NCI-H2196 (cell line): ENCODE measurements at regions not wholly inside any gene's neighbourhood (a gene's known extent, or its start where the extent isn't known, plus 50 kb on each side); places are given as distances from the start of the nearest gene placed in this dataset.

ENCODE experiments used
- DNase-seq: peaks from one replicate; lab custom pipeline; 2025; ENCODE audit not compliant: unreplicated experiment; lab: John Stamatoyannopoulos, UW

GRCh38 chr4:100086766-100087431 is 103.4 kb downstream of the DDIT4L start:
- no peak for DNase-seq

GRCh38 chr4:100084892-100085291 is 105.4 kb downstream of the DDIT4L start:
- DNase-seq = no peak

DNA sequence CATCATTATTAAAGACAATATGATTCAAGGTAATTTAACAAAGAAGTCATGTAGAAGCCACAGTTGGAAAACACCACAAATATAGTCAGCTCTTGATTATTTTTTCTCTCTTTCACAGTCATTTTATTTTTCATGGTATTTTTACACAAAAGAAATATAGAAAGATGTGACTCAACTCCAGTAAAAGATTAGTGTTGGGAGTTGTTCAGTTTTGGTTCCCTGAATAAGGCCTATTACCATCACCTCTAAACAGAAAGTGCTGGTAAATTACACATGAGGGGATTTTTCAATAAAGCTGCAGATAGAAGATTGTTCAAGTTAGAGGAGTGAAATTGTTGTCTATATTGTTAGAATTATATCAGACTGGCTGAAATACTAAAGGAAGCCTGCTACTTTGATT is 107.0 kb downstream of the DDIT4L start:
- DNase-seq = no peak

DNA sequence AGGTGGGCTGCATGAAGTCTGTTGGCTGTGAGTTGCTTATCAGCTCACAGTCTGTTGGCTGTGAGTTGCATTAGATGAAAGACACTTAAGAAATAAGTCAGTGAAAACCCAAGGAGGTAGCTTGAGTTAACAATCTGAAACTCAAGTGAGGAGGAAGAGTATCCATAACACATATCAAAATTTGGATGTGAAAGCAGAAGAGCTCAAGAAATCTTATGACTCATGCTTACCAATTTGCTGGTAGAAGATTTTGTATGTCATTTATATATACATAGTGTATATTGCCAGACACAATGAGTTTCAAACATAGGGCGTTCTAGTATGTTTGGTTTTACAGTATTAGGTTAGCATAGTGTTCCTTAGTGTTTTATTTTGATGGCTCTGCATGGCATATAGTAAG is 107.4 kb downstream of the DDIT4L start:
- DNase-seq = no peak

- DNase-seq = no peak
Observed at GRCh38 chr4:100081491-100081890, 108.8 kb downstream of the DDIT4L start.

DNA sequence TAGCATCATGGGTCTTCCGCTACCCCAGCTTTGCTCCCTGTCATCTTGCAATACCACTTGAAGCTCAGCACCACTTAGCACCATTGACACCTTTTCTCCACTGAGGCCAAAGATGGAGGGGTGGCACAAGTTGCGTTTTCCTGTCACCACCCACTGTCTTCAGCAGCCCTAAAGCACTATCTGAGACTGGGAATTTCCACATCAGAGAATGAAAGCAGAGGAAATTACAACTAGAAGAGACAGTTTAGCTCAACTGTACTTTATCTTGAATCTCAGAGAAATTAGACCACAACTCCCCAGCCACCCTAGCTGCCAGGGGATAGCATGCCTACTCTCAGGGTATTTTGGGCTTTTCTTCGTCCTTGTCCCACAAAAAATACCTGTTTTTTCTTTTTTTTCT is 111.0 kb downstream of the DDIT4L start:
- DNase-seq = no peak

- no peak for DNase-seq
Observed at GRCh38 chr4:100076753-100077152, 113.5 kb downstream of the DDIT4L start.

GRCh38 chr4:100075486-100076270 is 114.6 kb downstream of the DDIT4L start:
- no peak for DNase-seq

GRCh38 chr4:100075056-100075455 is 115.2 kb downstream of the DDIT4L start:
- DNase-seq = no peak

DNA sequence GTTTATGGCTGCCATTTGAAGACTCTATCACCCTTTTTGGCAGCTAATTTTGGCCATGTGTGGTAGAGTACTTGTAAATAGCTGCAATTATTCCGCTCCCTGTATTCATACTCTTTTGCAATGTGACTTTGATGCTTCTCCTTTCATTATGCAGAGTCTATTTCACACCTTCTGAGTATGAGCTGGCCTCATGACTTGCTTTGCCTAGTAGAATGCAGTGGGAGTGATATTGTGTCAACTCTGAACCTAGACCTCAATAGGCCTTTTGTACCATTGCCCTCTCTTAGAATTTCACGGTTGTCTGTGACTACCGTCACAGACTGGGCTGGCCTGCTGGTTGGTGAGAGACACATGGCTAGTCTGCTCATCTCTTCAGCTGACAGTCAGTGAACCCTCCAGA is 118.8 kb downstream of the DDIT4L start:
- no peak for DNase-seq

DNA sequence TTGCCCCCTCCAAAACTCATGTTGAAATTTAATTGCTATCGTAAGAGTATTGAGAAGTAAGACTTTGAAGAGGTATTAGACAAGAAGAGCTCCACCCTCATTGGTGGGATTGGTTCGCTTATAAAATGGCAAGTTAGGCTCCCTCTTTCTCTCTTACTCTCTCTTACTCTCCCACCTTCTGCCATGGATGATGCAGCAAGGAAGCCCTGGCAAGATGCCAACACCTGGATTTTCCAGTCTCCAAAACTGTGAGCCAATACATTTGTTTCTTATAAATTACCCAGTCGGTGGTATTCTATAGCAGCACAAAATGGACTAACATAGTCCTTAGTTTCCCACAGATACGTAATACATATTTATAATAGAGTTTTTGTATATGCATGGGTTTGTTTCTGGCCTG is 119.4 kb downstream of the DDIT4L start:
- no peak for DNase-seq

DNA sequence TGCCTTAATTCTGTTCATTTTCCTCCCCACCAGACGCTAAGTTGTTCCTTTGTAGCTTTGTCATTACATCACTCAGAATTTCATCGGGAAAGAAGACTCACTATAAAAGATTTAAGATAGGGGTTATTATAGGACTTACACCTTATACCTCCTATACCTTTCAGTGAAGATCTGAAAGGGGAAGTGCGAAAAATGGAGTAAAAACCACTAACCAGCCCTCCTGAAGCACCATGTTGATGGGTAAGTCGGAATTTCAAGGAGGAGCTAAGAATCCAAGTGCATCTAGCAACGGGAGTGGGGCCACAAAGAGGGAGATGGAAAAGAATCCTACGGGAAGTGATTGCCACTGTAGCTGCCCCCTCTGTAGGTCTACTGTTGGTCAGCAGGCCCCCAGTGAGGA is 119.1 kb upstream of the H2AZ1 start:
- no peak for DNase-seq

DNA sequence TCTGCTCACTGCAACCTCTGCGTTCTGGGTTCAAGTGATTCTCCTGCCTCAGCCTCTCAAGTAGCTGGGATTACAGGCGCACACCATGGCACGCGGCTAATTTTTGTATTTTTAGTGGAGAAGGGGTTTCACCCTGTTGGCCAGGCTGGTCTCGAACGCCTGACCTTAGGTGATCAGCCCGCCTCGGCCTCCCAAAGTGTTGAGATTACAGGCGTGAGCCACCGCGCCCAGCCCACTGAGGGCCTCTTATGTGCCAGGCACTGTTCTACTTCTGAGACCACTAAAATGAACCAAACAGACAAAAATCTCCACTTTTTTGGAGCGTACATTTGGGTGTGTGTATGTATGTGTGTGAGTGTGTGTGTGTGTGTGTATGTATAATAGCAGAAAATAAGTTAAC is 117.2 kb upstream of the H2AZ1 start:
- DNase-seq = no peak

DNA sequence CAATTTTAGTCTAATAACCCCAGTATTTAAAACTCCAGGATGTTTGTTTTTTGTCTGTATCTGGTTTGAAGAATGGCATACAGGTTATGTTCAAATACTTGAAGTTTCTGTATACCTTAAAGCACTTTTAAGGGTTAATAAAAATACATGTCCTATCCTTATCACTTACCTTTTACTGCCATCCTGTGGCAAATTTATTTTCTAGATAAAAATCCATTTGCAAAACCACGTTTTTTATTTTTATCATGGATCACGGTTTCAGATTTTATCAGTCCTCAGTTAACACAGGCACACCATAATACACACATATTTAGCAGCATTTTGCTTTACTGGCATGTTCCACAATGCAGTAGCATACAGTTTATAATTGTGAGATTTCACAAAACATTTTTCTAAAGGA is 113.3 kb upstream of the H2AZ1 start:
- no peak for DNase-seq

GRCh38 chr4:100062921-100063320 is 112.8 kb upstream of the H2AZ1 start:
- no peak for DNase-seq

DNA sequence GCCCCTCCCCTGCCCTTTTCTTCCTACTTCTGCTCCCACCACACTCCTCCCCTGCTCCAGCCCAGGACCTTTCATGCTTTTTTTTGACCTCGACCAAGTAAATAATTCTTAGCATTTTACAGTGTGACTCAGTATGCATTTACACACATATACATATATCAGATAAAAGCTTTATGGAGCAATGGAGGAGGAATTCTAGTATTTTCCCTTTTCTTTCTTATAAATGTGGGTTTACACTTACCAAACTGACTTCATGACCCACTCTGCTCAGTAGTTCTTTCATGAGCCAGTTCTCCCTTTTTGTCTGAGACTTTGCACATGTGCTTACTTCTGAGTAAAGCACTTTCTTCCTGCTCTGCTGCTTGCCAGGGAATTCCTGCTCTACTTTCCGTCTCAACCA is 111.8 kb upstream of the H2AZ1 start:
- DNase-seq = no peak

GRCh38 chr4:100060765-100061416 is 110.8 kb upstream of the H2AZ1 start:
- DNase-seq = no peak

GRCh38 chr4:100059467-100059866 is 109.4 kb upstream of the H2AZ1 start:
- no peak for DNase-seq

DNA sequence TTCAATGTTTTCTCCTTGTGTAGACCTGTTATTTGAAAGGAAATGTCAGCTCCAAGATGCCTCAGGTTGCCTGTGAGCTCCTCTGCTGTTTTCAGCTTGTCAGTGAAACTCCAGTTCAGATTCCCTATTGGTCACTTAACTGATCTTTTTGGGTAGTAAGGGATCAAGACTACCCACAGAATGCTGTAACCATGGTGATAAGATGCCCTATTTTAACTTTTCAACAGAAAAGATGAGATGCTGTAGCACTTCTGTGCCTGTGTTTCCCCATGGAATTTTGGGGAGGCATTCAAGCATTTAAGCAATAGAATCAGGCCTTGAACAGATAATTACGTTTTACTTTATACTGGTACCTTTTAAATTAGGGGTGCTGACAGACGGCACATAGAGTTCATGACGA is 106.6 kb upstream of the H2AZ1 start:
- DNase-seq = no peak

GRCh38 chr4:100054071-100054470 is 104.0 kb upstream of the H2AZ1 start:
- DNase-seq = no peak

GRCh38 chr4:100049872-100050271 is 99.8 kb upstream of the H2AZ1 start:
- no peak for DNase-seq

GRCh38 chr4:100042711-100043110 is 92.6 kb upstream of the H2AZ1 start:
- DNase-seq = no peak
